NOMO-1 (cell line): ENCODE measurements at regions not wholly inside any gene's neighbourhood (a gene's known extent, or its start where the extent isn't known, plus 50 kb on each side); places are given as distances from the start of the nearest gene placed in this dataset.

ENCODE experiments used
- DNase-seq, 2 experiments: peaks; one replicate each; lab custom pipeline; 2025; ENCODE audit not compliant: unreplicated experiment in 2 of 2; lab: John Stamatoyannopoulos, UW

GRCh38 chr13:59172076-59172475 lies 991.7 kb downstream of the DIAPH3 start:
- no peak for DNase-seq

- DNase-seq: no peak
Measured at GRCh38 chr13:59176775-59177174, 987.0 kb downstream of the DIAPH3 start.

GRCh38 chr13:59178344-59178743 lies 985.4 kb downstream of the DIAPH3 start:
- no peak for DNase-seq

GRCh38 chr13:59182241-59182640 lies 981.5 kb downstream of the DIAPH3 start:
- no peak for DNase-seq

- no peak for DNase-seq
Measured at GRCh38 chr13:59197397-59197796, 966.3 kb downstream of the DIAPH3 start.

GRCh38 chr13:59201841-59202240 lies 961.9 kb downstream of the DIAPH3 start:
- no peak for DNase-seq

- DNase-seq: no peak
Measured at GRCh38 chr13:59203855-59204254, 959.9 kb downstream of the DIAPH3 start.

GRCh38 chr13:59205501-59205900 lies 958.2 kb downstream of the DIAPH3 start:
- no peak for DNase-seq

- DNase-seq: no peak
Measured at GRCh38 chr13:59208405-59209195, 955.1 kb downstream of the DIAPH3 start.

GRCh38 chr13:59210543-59210942 lies 953.2 kb downstream of the DIAPH3 start:
- DNase-seq: no peak

- no peak for DNase-seq
Measured at GRCh38 chr13:59211606-59212005, 952.1 kb downstream of the DIAPH3 start.

GRCh38 chr13:59229401-59229800 lies 934.3 kb downstream of the DIAPH3 start:
- no peak for DNase-seq

GRCh38 chr13:59229861-59230260 lies 933.9 kb downstream of the DIAPH3 start:
- DNase-seq: no peak

- no peak for DNase-seq
Measured at GRCh38 chr13:59230484-59231264, 933.1 kb downstream of the DIAPH3 start.

GRCh38 chr13:59236309-59236919 lies 927.3 kb downstream of the DIAPH3 start:
- no peak for DNase-seq

GRCh38 chr13:59236944-59237343 lies 926.8 kb downstream of the DIAPH3 start:
- no peak for DNase-seq

GRCh38 chr13:59247171-59247570 lies 916.6 kb downstream of the DIAPH3 start:
- no peak for DNase-seq

- DNase-seq: no peak
Measured at GRCh38 chr13:59250336-59251189, 913.2 kb downstream of the DIAPH3 start.

- no peak for DNase-seq
Measured at GRCh38 chr13:59259165-59260000, 904.3 kb downstream of the DIAPH3 start.
